ENCODE measurements at regions not wholly inside any gene's neighbourhood (a gene's known extent, or its start where the extent isn't known, plus 50 kb on each side); places are given as distances from the start of the nearest gene placed in this dataset.

DNA sequence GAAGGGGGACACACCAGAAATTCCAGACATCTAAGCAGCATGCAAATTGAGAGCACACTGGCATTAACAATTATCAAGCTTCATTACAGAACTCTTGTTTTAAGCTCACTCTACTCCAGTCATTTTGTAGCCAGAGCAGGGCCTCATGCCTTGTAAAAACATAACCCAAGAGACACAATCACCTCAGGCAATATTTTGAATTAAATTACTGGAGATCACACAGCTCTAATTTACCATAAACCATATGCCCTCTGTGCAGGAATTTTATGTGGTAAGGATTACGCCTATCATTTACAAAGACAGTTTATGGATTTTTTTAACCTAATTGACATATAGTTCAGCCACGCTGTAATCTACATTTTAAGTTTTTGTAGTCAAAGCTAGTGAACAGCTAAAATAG is 414.1 kb upstream of the DDI1 start:
- intact Hi-C loops (cut with micrococcal nuclease): no loop called here
- Histone ChIP-seq H3K36me3 (no peaks in the 10 kb centered on the region), H3K27ac (replicated peaks) (no peak overlapping the region), H3K4me3 (no peak overlapping the region), H3K9me3 (replicated peaks) (no peaks in the 10 kb centered on the region), H3K4me1 (peaks cover 6% of the 10 kb centered on the region), H3K27me3 (ENCODE audit: low read depth) (no peaks in the 10 kb centered on the region)
- no peak for DNase-seq
- TF ChIP-seq, protein P1, sequence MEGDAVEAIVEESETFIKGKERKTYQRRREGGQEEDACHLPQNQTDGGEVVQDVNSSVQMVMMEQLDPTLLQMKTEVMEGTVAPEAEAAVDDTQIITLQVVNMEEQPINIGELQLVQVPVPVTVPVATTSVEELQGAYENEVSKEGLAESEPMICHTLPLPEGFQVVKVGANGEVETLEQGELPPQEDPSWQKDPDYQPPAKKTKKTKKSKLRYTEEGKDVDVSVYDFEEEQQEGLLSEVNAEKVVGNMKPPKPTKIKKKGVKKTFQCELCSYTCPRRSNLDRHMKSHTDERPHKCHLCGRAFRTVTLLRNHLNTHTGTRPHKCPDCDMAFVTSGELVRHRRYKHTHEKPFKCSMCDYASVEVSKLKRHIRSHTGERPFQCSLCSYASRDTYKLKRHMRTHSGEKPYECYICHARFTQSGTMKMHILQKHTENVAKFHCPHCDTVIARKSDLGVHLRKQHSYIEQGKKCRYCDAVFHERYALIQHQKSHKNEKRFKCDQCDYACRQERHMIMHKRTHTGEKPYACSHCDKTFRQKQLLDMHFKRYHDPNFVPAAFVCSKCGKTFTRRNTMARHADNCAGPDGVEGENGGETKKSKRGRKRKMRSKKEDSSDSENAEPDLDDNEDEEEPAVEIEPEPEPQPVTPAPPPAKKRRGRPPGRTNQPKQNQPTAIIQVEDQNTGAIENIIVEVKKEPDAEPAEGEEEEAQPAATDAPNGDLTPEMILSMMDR (IDR thresholded peaks at IDR 0.05; ENCODE audit: borderline replicate concordance): no peak

DNA sequence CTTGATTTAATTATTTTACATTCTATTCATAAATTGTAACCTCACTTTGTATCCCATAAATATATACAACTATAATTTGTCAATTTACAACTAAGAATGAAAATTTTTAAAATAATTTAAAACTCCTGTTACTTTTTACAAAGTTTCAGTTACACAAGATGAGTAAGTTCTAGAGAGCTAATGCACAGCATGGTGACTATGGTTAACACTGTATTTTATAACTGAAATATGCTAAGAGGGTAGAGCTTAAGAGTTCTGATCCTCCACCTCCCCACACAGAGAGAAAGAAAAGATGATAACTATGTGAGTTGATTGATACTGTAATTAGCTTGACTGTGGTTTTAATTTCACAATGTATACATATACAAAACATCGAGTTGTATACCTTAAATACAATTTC is 412.5 kb upstream of the DDI1 start:
- Histone ChIP-seq H3K9me3 (replicated peaks) (no peaks in the 10 kb centered on the region), H3K36me3 (no peaks in the 10 kb centered on the region), H3K27ac (replicated peaks) (no peak overlapping the region), H3K4me1 (peaks cover 6% of the 10 kb centered on the region), H3K27me3 (ENCODE audit: low read depth) (no peaks in the 10 kb centered on the region), H3K4me3 (no peak overlapping the region)
- TF ChIP-seq, protein P1 (IDR thresholded peaks at IDR 0.05; ENCODE audit: borderline replicate concordance): no peak
- intact Hi-C loops (cut with micrococcal nuclease): no loop called here
- no peak for DNase-seq

DNA sequence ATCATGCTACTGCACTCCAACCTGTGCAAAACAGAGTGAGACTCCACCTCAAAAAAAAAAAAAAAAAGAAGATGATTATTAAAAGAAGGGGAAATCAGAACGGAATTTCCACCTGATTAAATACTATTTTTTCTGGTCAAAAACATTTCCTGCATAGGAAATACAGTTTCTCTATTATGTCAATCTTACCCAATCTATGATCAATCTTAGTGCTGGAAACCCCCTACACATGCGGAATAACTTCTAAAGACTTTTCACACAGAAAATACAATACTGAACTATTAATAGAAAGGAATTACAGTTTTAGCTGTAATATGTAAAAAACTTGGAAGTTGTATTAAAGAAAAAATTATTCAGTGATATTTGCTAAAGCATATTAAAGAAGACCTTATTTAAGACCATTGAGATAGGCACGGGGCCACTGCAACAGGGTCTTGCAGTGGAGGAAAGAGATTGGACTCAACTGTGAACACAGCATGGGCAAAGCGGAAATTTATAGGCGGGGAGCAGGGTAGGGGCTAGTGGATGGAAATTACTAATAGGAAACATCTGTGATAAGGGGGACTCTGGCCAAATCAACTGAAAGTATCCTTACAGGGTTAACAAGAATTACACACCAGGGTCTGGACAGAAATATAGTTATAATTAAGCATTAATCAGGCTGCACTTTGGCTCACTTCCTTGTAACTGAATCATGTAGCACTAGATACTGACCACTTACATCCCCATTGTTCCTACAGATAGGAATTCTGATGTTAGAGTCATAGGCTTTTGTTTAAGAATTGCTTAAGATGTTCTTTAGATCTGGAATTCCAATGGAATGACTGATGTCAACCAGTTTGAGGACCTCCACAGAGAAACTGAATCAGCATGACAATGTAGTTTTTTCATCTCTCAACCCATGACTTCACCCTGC is 411.5 kb upstream of the DDI1 start:
- DNase-seq: no peak
- intact Hi-C loops (cut with micrococcal nuclease): no loop called here
- H3K27ac ChIP-seq (replicated peaks): peak overlapping the region; percentile 31
- H3K4me3 ChIP-seq: no peak overlapping the region
- TF ChIP-seq, protein P1 (IDR thresholded peaks at IDR 0.05; ENCODE audit: borderline replicate concordance): no peak
- H3K4me1 ChIP-seq: peaks cover 6% of the 10 kb centered on the region
- no peaks in the 10 kb centered on the region for H3K9me3 ChIP-seq (replicated peaks)
- no peaks in the 10 kb centered on the region for H3K27me3 ChIP-seq (ENCODE audit: low read depth)
- H3K36me3 ChIP-seq: no peaks in the 10 kb centered on the region

DNA sequence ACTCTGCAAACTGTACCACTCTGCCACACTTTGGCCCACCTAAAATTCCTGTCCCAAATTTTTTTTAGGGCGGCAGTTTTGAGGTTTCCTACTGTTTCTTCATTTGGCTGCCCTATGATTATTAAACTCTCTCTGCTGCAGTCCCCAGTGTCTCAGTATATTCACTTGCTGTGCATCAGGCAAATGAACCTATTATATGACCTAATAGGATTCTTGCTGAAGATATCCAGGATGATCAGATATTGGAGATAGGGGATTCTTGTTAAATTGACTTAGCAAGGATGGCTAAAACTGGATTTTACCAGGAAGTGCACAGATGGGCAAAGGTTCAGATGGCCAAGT is 410.8 kb upstream of the DDI1 start:
- TF ChIP-seq, protein P1 (IDR thresholded peaks at IDR 0.05; ENCODE audit: borderline replicate concordance): no peak
- H3K4me3 ChIP-seq: no peak overlapping the region
- H3K27me3 ChIP-seq (ENCODE audit: low read depth): no peaks in the 10 kb centered on the region
- H3K9me3 ChIP-seq (replicated peaks): no peaks in the 10 kb centered on the region
- no peak for DNase-seq
- intact Hi-C loops (cut with micrococcal nuclease): no loop called here
- H3K27ac ChIP-seq (replicated peaks): peak overlapping the region; percentile 31
- H3K36me3 ChIP-seq: no peaks in the 10 kb centered on the region
- H3K4me1 ChIP-seq: peaks cover 6% of the 10 kb centered on the region

DNA sequence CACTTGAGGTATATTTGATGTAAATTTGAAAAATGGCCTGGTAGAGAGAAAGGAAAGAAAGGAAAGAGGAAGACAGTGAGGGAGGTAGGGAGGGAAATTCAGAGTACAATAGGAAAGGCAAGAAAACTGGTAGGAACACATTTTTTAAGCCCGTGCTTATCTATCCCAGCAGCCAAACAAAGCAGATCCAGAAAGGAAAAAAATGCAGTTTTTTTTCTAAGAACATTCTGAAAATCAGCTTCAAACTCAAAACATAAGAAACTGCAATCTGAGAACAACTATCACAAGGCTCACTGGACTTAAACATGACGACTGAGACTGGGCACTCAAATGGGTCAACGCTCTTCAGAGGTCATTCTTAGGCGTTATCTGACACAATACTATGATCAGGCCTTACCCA is 408.3 kb upstream of the DDI1 start:
- DNase-seq: no peak
- Histone ChIP-seq H3K27ac (replicated peaks) (no peak overlapping the region), H3K9me3 (replicated peaks) (no peaks in the 10 kb centered on the region), H3K27me3 (ENCODE audit: low read depth) (no peaks in the 10 kb centered on the region), H3K4me3 (no peak overlapping the region), H3K4me1 (peaks cover 6% of the 10 kb centered on the region), H3K36me3 (no peaks in the 10 kb centered on the region)
- intact Hi-C loops (cut with micrococcal nuclease): no loop called here
- TF ChIP-seq, protein P1 (IDR thresholded peaks at IDR 0.05; ENCODE audit: borderline replicate concordance): no peak

Measured in left ventricle myocardium inferior (tissue), 1 donor.